GM18951 (cell line): ENCODE measurements at regions not wholly inside any gene's neighbourhood (a gene's known extent, or its start where the extent isn't known, plus 50 kb on each side); places are given as distances from the start of the nearest gene placed in this dataset.

Experiments
- POLR2A ChIP-seq: IDR thresholded peaks from 4 replicates; pipeline ENCODE4 v1.6.1; 2011; ENCODE audit warnings: mild to moderate bottlenecking; ENCODE audit not compliant: insufficient read length, insufficient read depth; ENCODE audit errors: extremely low read depth
- in situ Hi-C: fragments of 300-500 bp; cut with MboI; formaldehyde crosslinking; loops from one replicate; pipeline ENCODE4 v1.12.0; 2022; ENCODE audit warnings: low sequenced_read_pairs, mixed read lengths, inconsistent platforms; ENCODE audit not compliant: unreplicated experiment

DNA sequence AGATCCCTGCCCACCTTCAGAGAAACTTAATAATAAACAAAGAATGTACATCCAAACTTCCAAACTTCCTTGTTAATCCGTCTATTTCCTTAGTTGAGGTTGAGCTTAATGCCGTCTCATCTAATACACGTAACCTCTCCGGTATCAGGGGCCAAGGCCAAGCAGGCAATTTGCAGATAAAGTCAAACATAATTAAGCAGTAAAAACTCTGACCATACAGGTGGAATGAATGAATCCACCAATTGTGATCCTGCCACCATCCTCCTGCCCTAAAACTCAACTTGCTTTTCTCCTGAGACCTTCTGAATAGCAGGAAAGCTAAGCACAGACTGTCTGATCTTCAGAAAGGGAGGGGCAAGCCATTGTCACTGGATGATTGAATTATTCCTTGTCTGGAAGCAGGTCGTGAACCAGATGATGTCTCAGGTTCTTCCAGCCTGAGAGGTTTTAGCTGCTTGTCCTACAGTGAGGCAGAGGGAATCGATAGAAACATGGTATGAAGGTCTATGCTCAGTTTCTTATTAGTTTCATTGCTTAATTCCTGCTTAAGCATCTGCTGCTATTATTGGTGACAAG, 1111.8 kb upstream of the EEF2KMT start:
- TF ChIP-seq POLR2A = no peak
- in situ Hi-C loops = no loop called here

DNA sequence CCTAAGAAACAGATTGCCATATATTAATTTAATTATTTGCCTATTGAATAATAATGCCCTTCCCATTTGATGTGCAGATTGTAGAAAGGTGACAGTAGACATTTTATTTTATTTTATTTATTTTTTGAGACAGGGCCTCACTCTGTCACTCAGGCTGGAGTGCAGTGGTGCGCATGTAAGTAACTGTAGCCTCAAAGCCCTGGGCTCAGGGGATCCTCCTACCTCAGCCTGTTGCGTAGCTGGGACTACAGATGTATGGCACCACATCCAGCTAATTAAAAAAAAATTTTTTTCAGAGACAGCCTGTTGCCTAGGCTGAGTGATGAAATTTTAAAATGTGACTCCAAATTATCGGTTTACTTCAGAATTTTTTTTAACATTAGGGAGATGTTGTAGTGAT, 1110.0 kb upstream of the EEF2KMT start:
- in situ Hi-C loops = no loop called here
- no peak for TF ChIP-seq POLR2A

DNA sequence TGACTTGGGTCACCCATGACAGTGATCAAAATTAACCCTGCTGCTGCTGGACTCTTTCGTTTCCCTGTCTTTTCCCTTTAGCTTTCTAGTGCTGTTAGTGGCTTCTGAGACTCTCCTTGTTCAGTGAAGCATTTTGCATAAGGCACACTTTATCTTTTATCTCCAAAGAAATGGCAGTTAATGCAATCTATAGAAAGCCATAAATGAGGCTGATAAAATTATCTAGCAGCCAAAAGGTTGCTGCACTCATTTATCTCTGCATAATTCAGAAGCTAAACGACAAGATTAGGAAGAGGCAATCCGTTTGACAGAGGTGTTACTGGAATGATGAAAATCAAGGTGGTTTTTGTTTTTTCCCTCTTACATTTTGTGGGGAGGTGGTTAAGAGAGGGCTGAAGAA, 1109.5 kb upstream of the EEF2KMT start:
- in situ Hi-C loops = no loop called here
- TF ChIP-seq POLR2A = no peak

DNA sequence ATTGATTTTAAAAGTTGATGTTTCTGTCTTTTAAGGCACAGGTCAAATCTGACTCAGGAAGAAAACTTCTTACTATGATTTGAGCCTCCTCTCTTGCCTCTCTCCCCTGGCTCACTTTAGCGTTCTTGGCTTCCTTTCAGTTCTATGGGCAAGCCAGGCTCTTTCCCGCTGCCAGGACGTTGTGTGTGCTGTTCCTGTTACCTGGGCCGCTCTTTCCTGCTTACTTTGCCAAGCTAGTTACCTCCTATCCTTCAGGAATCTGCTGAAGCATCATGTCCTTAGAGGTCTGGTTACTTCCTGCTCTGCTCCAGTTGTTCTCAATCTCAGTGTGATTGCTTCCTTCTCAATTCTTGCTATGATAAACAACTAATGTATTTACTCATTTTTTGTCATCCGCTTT, 1108.5 kb upstream of the EEF2KMT start:
- TF ChIP-seq POLR2A = no peak
- in situ Hi-C loops = no loop called here

DNA sequence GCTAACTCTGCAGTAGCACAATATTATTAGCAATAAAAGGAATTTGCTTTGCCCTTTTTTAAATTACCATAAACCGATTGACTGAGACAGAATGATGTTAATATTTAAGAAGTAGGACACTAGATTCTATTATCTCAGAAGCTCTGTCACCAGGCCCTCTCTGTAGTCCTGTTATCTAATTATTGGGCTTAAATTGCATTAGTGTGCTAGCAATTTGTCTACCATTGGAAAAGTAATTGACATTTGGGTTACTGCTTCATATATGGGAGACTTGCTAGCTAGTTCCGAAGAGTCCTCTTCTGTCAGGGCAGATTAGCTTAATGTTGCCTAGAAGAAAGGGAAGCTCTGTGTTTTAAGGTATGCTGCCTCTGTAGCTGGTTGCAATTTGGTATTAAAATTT, 1107.3 kb upstream of the EEF2KMT start:
- no peak for TF ChIP-seq POLR2A
- in situ Hi-C loops = no loop called here

DNA sequence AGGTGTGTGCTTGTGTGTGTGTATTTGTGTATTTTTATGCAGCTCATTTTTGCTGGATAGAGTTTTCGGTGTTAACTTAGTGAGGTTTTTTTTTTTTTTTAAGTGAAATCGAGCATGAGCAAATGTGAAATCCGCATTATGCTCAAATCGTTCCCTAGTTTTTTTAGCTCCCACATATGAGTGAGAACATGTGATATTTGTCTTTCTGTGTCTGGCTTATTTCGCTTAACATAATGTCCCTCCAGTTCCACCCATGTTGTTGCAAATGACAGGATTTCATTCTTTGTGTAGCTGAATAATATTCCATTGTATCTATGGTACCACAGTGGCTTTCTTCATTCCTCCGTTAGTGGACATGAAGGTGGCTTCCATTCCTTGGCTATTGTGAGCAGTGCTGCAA, 1103.3 kb upstream of the EEF2KMT start:
- in situ Hi-C loops = no loop called here
- TF ChIP-seq POLR2A = no peak

DNA sequence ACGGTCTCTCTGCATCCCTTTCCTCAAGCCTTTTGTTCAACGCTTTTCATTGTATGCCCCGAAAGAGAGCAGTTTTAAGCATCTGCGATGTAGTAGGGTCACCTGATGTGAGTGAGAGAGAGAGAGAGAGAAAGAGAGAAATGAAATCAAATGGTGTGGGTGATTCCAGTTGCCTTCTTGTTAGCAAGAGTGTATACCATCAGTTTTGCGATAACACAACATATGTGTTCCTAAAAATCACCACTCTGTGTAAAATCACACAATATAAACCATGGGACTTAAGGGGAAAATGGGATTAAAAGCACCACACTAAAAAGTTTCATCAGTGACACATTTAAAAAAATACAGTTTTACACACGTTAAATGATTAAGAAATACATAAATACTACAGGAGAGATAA, 1102.7 kb upstream of the EEF2KMT start:
- no peak for TF ChIP-seq POLR2A
- in situ Hi-C loops = no loop called here

DNA sequence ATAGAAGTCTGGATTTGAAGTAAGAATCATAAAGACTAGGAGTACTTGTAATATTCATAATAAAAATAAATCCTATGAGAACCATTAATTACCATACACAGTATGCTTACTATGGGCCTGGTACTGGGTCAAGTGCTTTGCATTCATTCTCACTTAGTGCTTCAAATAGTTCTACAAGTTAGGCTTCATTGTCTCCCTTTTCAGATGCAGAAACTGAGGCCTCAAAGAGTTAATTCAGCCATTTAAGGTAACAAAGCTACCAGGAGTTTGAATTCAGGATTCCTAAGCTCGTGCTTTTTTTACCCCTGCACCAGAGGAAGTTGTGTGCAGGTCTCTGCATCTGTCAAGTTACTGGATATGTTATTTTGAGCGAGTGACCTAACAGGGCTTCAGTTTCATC, 1098.4 kb upstream of the EEF2KMT start:
- TF ChIP-seq POLR2A = no peak
- in situ Hi-C loops = no loop called here

DNA sequence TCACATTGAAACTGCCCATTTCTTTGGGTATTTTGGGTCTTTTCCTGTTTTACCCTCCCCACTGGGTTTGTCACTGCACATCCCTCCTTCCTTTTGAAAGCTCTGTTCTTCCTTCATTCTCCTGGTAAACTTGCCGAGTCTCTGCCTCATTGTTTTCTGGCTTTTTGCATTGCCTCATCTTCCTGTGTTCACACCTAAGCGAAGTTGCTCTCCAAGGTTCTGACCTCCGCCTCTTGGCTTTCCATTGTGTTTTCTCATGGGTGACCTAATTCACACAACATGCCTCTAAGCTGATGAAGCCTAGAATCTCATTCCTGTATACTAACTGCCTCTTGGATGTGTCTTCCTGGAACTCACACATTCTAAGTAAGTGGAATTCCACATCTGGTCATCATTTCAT, 1096.1 kb upstream of the EEF2KMT start:
- no peak for TF ChIP-seq POLR2A
- in situ Hi-C loops = no loop called here

DNA sequence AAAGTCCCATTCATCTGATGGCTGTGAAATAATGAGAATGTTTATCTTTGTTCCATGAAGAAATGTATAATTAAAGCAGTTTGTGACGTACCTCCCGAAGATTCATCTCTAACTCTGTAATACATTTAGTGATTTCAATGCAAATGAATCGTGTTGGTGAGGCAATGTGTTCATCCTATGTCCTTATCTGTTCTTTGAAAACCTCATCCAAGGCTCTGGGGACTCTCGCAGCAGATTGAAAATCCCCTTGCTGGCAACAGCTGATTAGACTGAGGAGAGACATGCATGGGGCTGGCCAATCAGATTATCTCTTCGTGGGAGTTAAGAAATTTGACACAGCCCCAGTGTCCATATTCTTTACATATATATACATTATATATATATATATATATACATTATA, 1095.4 kb upstream of the EEF2KMT start:
- TF ChIP-seq POLR2A = no peak
- in situ Hi-C loops = no loop called here

DNA sequence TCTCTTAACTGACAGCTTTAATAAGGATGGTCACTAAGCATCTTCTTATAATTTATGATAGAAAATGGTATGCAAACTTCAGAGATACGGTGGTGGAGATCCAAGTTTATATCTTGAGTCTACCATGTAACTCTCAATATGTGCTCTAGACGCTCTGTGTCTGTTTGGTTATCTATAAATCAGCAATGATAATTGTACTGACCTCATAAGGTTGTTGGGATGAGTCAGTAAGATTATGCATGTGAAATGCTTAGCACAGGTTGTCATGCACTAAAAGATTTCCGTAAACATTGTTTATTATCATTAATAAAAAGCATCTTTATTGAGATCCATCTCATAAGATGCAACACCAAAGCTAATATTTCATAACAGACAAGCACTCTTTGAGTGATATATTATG, 1094.9 kb upstream of the EEF2KMT start:
- no peak for TF ChIP-seq POLR2A
- in situ Hi-C loops = no loop called here

DNA sequence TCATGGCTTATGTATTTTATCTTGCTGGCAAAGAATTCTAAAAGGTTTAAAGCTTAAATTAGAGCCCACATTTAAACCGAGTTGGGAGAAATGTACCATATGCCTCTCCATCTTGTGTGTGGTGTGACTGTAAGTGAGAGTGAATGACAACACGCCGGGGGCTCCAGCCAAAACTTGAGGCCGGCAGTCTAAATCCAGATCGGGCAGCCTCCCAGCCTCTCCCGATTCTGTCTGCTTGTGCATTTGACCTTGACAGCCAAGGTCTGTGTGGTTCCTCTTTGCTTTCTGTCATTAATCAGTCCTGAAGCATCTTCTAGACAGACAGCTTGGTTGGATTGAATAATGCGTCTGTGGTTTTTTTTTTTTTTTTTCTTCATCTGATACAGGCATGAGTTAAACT, 1093.2 kb upstream of the EEF2KMT start:
- in situ Hi-C loops = no loop called here
- no peak for TF ChIP-seq POLR2A

DNA sequence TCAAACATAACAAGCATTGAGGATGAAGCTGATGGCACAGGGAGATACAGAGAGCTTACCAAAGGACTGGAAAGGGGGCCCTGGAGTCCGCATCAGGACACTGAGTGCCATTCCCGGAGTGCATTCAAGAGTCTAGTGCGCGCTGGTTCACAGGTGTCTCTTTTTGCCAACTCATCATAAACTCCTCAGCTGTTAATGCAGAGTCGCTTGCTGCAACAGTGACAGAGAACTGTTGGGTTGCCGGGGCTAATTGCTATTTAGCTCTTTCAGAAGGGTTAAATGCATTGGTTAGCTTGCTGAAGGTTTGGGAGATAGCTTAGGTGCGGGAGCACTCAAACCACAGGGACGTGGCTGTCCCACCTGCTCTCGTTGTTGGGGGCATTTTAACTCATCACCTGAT, 1091.6 kb upstream of the EEF2KMT start:
- no peak for TF ChIP-seq POLR2A
- in situ Hi-C loops = no loop called here

DNA sequence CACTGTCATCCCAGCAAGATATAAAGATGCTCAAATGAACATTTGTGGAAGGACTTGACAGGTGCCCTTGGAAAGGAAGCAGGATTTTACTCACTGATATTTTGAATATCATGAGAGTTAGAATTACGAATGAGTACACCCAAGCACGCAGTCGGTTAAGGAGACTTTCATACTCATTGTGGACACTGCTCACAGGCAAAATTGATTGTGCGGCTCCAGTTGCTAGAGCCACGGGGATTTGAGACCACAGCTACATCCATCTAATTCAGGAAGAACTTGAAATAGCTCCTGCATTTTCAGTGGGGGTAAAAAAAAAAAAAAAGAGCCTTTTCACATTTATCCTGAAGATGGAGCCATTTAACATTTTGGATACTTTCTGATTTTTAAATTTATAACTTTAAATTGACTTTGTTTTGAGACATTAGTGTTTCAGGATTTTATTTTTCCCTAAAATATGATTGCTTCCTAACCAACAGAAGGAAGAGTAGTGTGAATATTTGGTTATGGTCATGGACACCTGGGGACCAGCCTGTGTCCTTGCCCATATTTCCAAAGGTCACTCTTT, 1080.1 kb upstream of the EEF2KMT start:
- no peak for TF ChIP-seq POLR2A
- in situ Hi-C loops = no loop called here

DNA sequence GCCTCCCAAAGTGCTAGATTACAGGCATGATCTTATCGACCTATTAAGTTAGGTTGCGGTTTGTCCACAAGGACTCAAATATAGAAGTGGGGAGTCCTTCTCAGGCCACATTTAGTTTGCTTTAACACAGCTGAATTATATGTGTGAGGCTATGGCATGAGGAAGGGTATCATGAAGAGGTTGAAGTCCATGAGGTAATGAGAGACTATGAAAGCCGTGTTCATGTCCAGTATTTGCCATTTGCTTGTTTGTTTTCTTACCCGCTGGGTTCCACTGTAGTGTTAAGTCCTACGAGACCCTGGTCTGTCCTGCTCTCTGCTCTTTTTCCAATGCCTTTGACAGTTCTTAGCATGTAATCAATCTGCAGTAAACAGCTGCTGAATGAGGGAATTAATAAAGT, 1072.4 kb upstream of the EEF2KMT start:
- in situ Hi-C loops = no loop called here
- TF ChIP-seq POLR2A = no peak
